ENCODE measurements at regions not wholly inside any gene's neighbourhood (a gene's known extent, or its start where the extent isn't known, plus 50 kb on each side); places are given as distances from the start of the nearest gene placed in this dataset.

DNA sequence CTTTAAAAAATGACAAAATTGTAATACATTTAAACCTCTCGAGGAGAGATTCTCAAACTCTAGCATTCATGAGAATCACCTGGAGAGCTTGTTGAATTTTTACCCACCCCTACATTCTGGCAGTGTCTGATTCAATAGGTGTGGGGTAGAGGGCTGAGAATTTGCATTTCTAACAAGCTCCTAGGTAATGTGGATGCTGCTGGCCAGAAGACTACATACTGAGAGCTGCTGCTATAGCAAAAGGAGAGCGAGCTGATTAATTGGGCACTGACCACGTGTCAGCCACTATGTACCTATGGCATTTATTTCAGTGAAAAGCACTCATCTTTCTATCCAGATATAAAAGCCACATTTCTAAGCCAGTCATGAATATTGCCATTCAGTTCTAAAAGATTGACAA, 169.0 kb upstream of the NRSN1 start:
- TF ChIP-seq, protein P1, sequence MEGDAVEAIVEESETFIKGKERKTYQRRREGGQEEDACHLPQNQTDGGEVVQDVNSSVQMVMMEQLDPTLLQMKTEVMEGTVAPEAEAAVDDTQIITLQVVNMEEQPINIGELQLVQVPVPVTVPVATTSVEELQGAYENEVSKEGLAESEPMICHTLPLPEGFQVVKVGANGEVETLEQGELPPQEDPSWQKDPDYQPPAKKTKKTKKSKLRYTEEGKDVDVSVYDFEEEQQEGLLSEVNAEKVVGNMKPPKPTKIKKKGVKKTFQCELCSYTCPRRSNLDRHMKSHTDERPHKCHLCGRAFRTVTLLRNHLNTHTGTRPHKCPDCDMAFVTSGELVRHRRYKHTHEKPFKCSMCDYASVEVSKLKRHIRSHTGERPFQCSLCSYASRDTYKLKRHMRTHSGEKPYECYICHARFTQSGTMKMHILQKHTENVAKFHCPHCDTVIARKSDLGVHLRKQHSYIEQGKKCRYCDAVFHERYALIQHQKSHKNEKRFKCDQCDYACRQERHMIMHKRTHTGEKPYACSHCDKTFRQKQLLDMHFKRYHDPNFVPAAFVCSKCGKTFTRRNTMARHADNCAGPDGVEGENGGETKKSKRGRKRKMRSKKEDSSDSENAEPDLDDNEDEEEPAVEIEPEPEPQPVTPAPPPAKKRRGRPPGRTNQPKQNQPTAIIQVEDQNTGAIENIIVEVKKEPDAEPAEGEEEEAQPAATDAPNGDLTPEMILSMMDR (IDR thresholded peaks at IDR 0.05), result no peak
- TF ChIP-seq, protein P2, sequence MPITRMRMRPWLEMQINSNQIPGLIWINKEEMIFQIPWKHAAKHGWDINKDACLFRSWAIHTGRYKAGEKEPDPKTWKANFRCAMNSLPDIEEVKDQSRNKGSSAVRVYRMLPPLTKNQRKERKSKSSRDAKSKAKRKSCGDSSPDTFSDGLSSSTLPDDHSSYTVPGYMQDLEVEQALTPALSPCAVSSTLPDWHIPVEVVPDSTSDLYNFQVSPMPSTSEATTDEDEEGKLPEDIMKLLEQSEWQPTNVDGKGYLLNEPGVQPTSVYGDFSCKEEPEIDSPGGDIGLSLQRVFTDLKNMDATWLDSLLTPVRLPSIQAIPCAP (CRISPR knock-in tag; IDR thresholded peaks at IDR 0.05), result no peak
- TF ChIP-seq FOXJ3 (CRISPR knock-in tag; IDR thresholded peaks at IDR 0.05; ENCODE audit: borderline replicate concordance) (no peak), CREB1 (CRISPR knock-in tag; IDR thresholded peaks at IDR 0.05) (no peak)
